Ovary (tissue), 3 donors: ENCODE measurements at regions not wholly inside any gene's neighbourhood (a gene's known extent, or its start where the extent isn't known, plus 50 kb on each side); places are given as distances from the start of the nearest gene placed in this dataset.

Experiments
- POLR2A ChIP-seq: fragments of 450-650 bp; IDR thresholded peaks from one replicate; pipeline ENCODE4 v1.6.1; 2017; ENCODE audit warnings: antibody characterized with exemption, mild to moderate bottlenecking, moderate library complexity
- TF ChIP-seq, protein P1 (sequence below), 3 donors: fragments of 450-650 bp in 2 of 3; fragments of 200-600 bp in 1 of 3; IDR thresholded peaks; one replicate each; pipeline versions ENCODE4 v1.5.1 to v1.8.0; 2016 to 2022; ENCODE audit warnings: antibody characterized with exemption in 3 of 3, mild to moderate bottlenecking in 1 of 3
- donor health status: DM: no; HTN: no; CAD: no.

DNA sequence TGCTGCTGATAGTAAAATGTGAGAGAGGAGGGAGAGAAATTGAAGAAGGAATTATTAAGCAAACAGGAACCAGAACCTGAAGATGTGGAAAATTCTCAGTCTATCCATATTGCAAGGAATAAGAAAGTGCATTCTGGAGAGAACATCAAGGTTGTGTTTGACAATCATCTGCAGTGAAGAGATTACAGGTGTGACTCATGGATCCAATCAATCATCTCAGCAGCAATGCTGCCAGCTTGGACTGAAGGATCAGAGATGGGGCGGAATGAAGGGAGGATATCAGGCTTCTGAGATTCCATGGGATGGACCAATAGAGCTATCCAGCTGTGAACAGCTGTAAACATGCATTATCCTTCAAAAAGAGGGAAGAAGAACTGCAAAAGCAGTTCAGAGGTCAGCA lies 247.3 kb downstream of the LPIN1 start:
- TF ChIP-seq, protein P1, sequence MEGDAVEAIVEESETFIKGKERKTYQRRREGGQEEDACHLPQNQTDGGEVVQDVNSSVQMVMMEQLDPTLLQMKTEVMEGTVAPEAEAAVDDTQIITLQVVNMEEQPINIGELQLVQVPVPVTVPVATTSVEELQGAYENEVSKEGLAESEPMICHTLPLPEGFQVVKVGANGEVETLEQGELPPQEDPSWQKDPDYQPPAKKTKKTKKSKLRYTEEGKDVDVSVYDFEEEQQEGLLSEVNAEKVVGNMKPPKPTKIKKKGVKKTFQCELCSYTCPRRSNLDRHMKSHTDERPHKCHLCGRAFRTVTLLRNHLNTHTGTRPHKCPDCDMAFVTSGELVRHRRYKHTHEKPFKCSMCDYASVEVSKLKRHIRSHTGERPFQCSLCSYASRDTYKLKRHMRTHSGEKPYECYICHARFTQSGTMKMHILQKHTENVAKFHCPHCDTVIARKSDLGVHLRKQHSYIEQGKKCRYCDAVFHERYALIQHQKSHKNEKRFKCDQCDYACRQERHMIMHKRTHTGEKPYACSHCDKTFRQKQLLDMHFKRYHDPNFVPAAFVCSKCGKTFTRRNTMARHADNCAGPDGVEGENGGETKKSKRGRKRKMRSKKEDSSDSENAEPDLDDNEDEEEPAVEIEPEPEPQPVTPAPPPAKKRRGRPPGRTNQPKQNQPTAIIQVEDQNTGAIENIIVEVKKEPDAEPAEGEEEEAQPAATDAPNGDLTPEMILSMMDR (IDR thresholded peaks at IDR 0.05): no peak
- no peak for TF ChIP-seq POLR2A
